HEK293 (cell line): ENCODE measurements at regions not wholly inside any gene's neighbourhood (a gene's known extent, or its start where the extent isn't known, plus 50 kb on each side); places are given as distances from the start of the nearest gene placed in this dataset.

Source experiments
- CTCF ChIA-PET: fragments of 350-600 bp; formaldehyde crosslinking; extraction: SDS; loops from one replicate; lab custom pipeline; 2021; ENCODE audit warnings: antibody characterized with exemption; lab: Yijun Ruan, JAX
- POLR2A ChIA-PET: fragments of 300-600 bp; formaldehyde crosslinking; extraction: SDS; loops from one replicate; lab custom pipeline; 2020; ENCODE audit warnings: antibody characterized with exemption, inconsistent platforms; lab: Yijun Ruan, JAX
- H3K27ac ChIP-seq: fragments of 200-500 bp; sonication (Bioruptor generic); 2 replicates; pipeline ENCODE4 v1.5.1; 2014; ENCODE audit warnings: low read depth, low read length, control low read depth, inconsistent platforms; ENCODE audit errors: extremely low read depth
- H3K36me3 ChIP-seq, 2 experiments: fragments of 200-500 bp in 1 of 2; sonication (Bioruptor generic) in 1 of 2; 1 replicate in 1 of 2; 2 replicates in 1 of 2; pipeline ENCODE4 v1.5.1; 2014 to 2017; ENCODE audit warnings: inconsistent platforms in 2 of 2, low read length in 2 of 2; ENCODE audit not compliant: control insufficient read depth in 2 of 2, insufficient read depth in 1 of 2
- H3K4me1 ChIP-seq: fragments of 200-500 bp; sonication (Bioruptor generic); 2 replicates; pipeline ENCODE4 v1.5.1; 2014; ENCODE audit warnings: mild to moderate bottlenecking, low read length, inconsistent platforms; ENCODE audit not compliant: control insufficient read depth, insufficient read depth
- H3K4me3 ChIP-seq: 2 replicates; pipeline ENCODE4 v1.5.1; 2011; ENCODE audit warnings: low read depth, mild to moderate bottlenecking, control low read depth, low read length, moderate library complexity
- H3K9me3 ChIP-seq: fragments of 200-500 bp; sonication (Bioruptor generic); 2 replicates; pipeline ENCODE4 v1.5.1; 2014; ENCODE audit warnings: low read depth, low read length, inconsistent platforms; ENCODE audit not compliant: control insufficient read depth, insufficient read depth
- CTCF ChIP-seq: fragments of 450-650 bp; formaldehyde crosslinking; IDR thresholded peaks from 2 replicates; pipeline ENCODE4 v1.5.1; 2016; ENCODE audit warnings: missing biosample characterization, missing genetic modification characterization
- KLF7 ChIP-seq: fragments of 450-650 bp; formaldehyde crosslinking; IDR thresholded peaks from 2 replicates; pipeline ENCODE4 v1.5.1; 2016; ENCODE audit warnings: missing biosample characterization, missing genetic modification characterization, borderline replicate concordance
- OVOL3 ChIP-seq: fragments of 450-650 bp; formaldehyde crosslinking; IDR thresholded peaks from 2 replicates; pipeline ENCODE4 v1.5.1; 2016; ENCODE audit warnings: missing biosample characterization, missing genetic modification characterization
- TCF7L2 ChIP-seq: IDR thresholded peaks from 2 replicates; pipeline ENCODE4 v1.6.1; 2011; ENCODE audit warnings: low read depth, mild to moderate bottlenecking, inconsistent platforms, low read length, moderate library complexity, borderline replicate concordance
- TSHZ1 ChIP-seq: fragments of 450-650 bp; formaldehyde crosslinking; IDR thresholded peaks from 2 replicates; pipeline ENCODE4 v1.5.1; 2016; ENCODE audit warnings: missing biosample characterization, missing genetic modification characterization, borderline replicate concordance
- WT1 ChIP-seq: fragments of 450-650 bp; formaldehyde crosslinking; IDR thresholded peaks from 2 replicates; pipeline ENCODE4 v1.5.1; 2016; ENCODE audit warnings: missing biosample characterization, missing genetic modification characterization
- ZBTB11 ChIP-seq: fragments of 450-650 bp; formaldehyde crosslinking; conservative IDR thresholded peaks from 2 replicates; pipeline ENCODE4 v1.5.1; 2016; ENCODE audit warnings: low read depth, missing biosample characterization, missing genetic modification characterization
- ZBTB7A ChIP-seq: fragments of 450-650 bp; formaldehyde crosslinking; IDR thresholded peaks from 2 replicates; pipeline ENCODE4 v1.5.1; 2016; ENCODE audit warnings: low read depth, missing biosample characterization, missing genetic modification characterization
- ZBTB8A ChIP-seq: fragments of 450-650 bp; formaldehyde crosslinking; IDR thresholded peaks from 2 replicates; pipeline ENCODE4 v1.5.1; 2016; ENCODE audit warnings: missing biosample characterization, missing genetic modification characterization
- ZNF140 ChIP-seq: fragments of 450-650 bp; formaldehyde crosslinking; IDR thresholded peaks from 2 replicates; pipeline ENCODE4 v1.5.1; 2016; ENCODE audit warnings: missing biosample characterization, missing genetic modification characterization
- ZNF155 ChIP-seq: fragments of 450-650 bp; formaldehyde crosslinking; IDR thresholded peaks from 2 replicates; pipeline ENCODE4 v1.5.1; 2016; ENCODE audit warnings: missing biosample characterization, missing genetic modification characterization
- ZNF24 ChIP-seq: fragments of 450-650 bp; formaldehyde crosslinking; IDR thresholded peaks from 2 replicates; pipeline ENCODE4 v1.5.1; 2016; ENCODE audit warnings: missing biosample characterization, missing genetic modification characterization
- ZNF394 ChIP-seq: fragments of 450-650 bp; formaldehyde crosslinking; IDR thresholded peaks from 2 replicates; pipeline ENCODE4 v1.5.1; 2016; ENCODE audit warnings: missing biosample characterization, missing genetic modification characterization, mild to moderate bottlenecking, moderate library complexity, borderline replicate concordance
- ZNF449 ChIP-seq: fragments of 450-650 bp; formaldehyde crosslinking; IDR thresholded peaks from 2 replicates; pipeline ENCODE4 v1.5.1; 2017; ENCODE audit warnings: missing biosample characterization, mild to moderate bottlenecking, missing genetic modification characterization, moderate library complexity
- ZNF544 ChIP-seq: fragments of 450-650 bp; formaldehyde crosslinking; IDR thresholded peaks from 2 replicates; pipeline ENCODE4 v1.5.0; 2017; ENCODE audit warnings: missing biosample characterization, missing genetic modification characterization
- ZNF626 ChIP-seq: fragments of 450-650 bp; sonication (Bioruptor Pico); formaldehyde crosslinking; IDR thresholded peaks from 2 replicates; pipeline ENCODE4 v1.5.1; 2018; ENCODE audit warnings: missing biosample characterization, missing genetic modification characterization, inconsistent platforms
- ZNF645 ChIP-seq: fragments of 450-650 bp; formaldehyde crosslinking; IDR thresholded peaks from 2 replicates; pipeline ENCODE4; 2016; ENCODE audit warnings: missing biosample characterization, missing genetic modification characterization
- ZSCAN5A ChIP-seq: fragments of 450-650 bp; formaldehyde crosslinking; IDR thresholded peaks from 2 replicates; pipeline ENCODE4 v1.5.1; 2016; ENCODE audit warnings: missing biosample characterization, missing genetic modification characterization
- ZXDB ChIP-seq: fragments of 450-650 bp; formaldehyde crosslinking; IDR thresholded peaks from 2 replicates; pipeline ENCODE4 v1.5.1; 2016; ENCODE audit warnings: missing biosample characterization, missing genetic modification characterization

GRCh38 chr17:71434716-71435115 is 686.1 kb upstream of the SOX9 start (continued):
- no peak for TF ChIP-seq ZSCAN5A (tag by site-specific recombination)
- TF ChIP-seq ZNF626 (tag by site-specific recombination), result no peak

- CTCF ChIA-PET, result interaction anchor here (1.1 kb wide), 1 partner anchor 17 kb away, joined by 3 read pairs; no protein-coding TSS in a partner anchor
- no peak overlapping the region for H3K27ac ChIP-seq
- H3K36me3 ChIP-seq, result no peaks in the 10 kb centered on the region
- peaks cover 19% of the 10 kb centered on the region for H3K4me1 ChIP-seq
- no peak for TF ChIP-seq ZNF24
- TF ChIP-seq, all 188 proteins: peak for 0
- H3K9me3 ChIP-seq, result no peaks in the 10 kb centered on the region
- POLR2A ChIA-PET, result no interaction called here
- no peak overlapping the region for H3K4me3 ChIP-seq
These were observed 684.3 kb upstream of the SOX9 start for GRCh38 chr17:71436479-71436878.

GRCh38 chr17:71437166-71437565 is 683.7 kb upstream of the SOX9 start:
- Histone ChIP-seq H3K36me3 (no peaks in the 10 kb centered on the region), H3K4me3 (no peak overlapping the region), H3K4me1 (peaks cover 19% of the 10 kb centered on the region), H3K27ac (no peak overlapping the region), H3K9me3 (no peaks in the 10 kb centered on the region)
- ChIA-PET CTCF (no interaction called here), POLR2A (no interaction called here)
- TF ChIP-seq ZNF645 (tag by site-specific recombination) (no peak), ZNF155 (tag by site-specific recombination) (no peak), ZNF544 (tag by site-specific recombination) (no peak), WT1 (tag by site-specific recombination) (no peak), OVOL3 (no peak), ZBTB8A (tag by site-specific recombination) (no peak), TCF7L2 (no peak), ZXDB (tag by site-specific recombination) (no peak), ZBTB7A (no peak), KLF7 (tag by site-specific recombination) (no peak), ZNF449 (no peak), ZNF140 (tag by site-specific recombination) (no peak), TSHZ1 (tag by site-specific recombination) (no peak), CTCF (no peak), ZNF394 (no peak), ZBTB11 (tag by site-specific recombination) (no peak)
